ENCODE measurements at regions not wholly inside any gene's neighbourhood (a gene's known extent, or its start where the extent isn't known, plus 50 kb on each side); places are given as distances from the start of the nearest gene placed in this dataset.

DNA sequence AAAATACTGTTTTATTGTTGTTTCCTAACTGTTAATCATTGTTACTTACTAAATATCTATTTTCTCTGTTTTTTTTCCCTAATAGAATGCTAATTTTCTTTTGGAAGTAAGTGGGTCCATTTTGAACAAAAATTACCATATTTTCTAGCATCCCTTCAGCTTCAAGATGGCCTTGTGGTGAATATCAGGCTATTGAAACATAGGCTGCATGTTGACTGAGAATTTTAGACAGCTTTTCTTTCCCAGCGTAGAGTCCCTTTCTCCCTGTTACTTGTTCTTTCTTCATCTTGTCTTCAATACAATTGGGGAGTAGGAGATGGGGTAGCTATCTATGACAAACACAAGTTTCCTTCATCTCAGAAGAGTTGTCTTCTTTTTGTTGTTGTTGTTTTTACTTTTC lies 397.0 kb downstream of the DOK5 start:
- Histone ChIP-seq H3K36me3 (ENCODE audit: insufficient read depth) (peaks cover 27% of the 10 kb centered on the region), H4K20me1 (replicated peaks; ENCODE audit: insufficient read depth) (no peaks in the 10 kb centered on the region), H3K27me3 (ENCODE audit: insufficient read depth) (no peaks in the 10 kb centered on the region), H3K4me2 (no peak overlapping the region), H3K4me1 (ENCODE audit: insufficient read depth) (no peaks in the 10 kb centered on the region), H3K9me2 (ENCODE audit: insufficient read depth) (no peaks in the 10 kb centered on the region), H2AFZ (no peak overlapping the region), H3K4me3 (no peak overlapping the region), H3F3A (replicated peaks; ENCODE audit: low read depth) (no peaks in the 10 kb centered on the region), H3K79me2 (replicated peaks; ENCODE audit: insufficient read depth) (no peaks in the 10 kb centered on the region), H3K27ac (ENCODE audit: low read depth) (no peak overlapping the region)
- Mint-ChIP-seq H3K27ac (no peak overlapping the region), H3K9me3 (peaks cover 87% of the 10 kb centered on the region), H3K4me1 (no peaks in the 10 kb centered on the region), H3K27me3 (ENCODE audit: insufficient read depth, low read depth, poor library complexity) (peaks cover 2% of the 10 kb centered on the region), H3K4me3 (no peak overlapping the region), H3K36me3 (ENCODE audit: low read depth) (peaks cover 23% of the 10 kb centered on the region)
- ATAC-seq (no peak), DNase-seq (ENCODE audit: low spot score) (no peak)
- TF ChIP-seq JUNB (IDR thresholded peaks at IDR 0.05; ENCODE audit: unreplicated experiment) (no peak), EZH2phosphoT487 (IDR thresholded peaks at IDR 0.05; ENCODE audit: unreplicated experiment) (no peak), NANOG (IDR thresholded peaks at IDR 0.05; ENCODE audit: borderline replicate concordance) (no peak), ZNF114 (CRISPR knock-in tag; IDR thresholded peaks at IDR 0.05) (no peak), CREB1 (CRISPR knock-in tag; IDR thresholded peaks at IDR 0.05; ENCODE audit: low read depth) (no peak), EZH2 (IDR thresholded peaks at IDR 0.05; ENCODE audit: low read depth, unreplicated experiment) (no peak), STAT1 (IDR thresholded peaks at IDR 0.05; ENCODE audit: unreplicated experiment) (no peak), REST (IDR thresholded peaks at IDR 0.05; ENCODE audit: unreplicated experiment) (no peak)
- TF ChIP-seq, protein P1, sequence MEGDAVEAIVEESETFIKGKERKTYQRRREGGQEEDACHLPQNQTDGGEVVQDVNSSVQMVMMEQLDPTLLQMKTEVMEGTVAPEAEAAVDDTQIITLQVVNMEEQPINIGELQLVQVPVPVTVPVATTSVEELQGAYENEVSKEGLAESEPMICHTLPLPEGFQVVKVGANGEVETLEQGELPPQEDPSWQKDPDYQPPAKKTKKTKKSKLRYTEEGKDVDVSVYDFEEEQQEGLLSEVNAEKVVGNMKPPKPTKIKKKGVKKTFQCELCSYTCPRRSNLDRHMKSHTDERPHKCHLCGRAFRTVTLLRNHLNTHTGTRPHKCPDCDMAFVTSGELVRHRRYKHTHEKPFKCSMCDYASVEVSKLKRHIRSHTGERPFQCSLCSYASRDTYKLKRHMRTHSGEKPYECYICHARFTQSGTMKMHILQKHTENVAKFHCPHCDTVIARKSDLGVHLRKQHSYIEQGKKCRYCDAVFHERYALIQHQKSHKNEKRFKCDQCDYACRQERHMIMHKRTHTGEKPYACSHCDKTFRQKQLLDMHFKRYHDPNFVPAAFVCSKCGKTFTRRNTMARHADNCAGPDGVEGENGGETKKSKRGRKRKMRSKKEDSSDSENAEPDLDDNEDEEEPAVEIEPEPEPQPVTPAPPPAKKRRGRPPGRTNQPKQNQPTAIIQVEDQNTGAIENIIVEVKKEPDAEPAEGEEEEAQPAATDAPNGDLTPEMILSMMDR (conservative IDR thresholded peaks at IDR 0.05; ENCODE audit: low read depth in 2 of 2), result no peak
- TF ChIP-seq, protein P2, sequence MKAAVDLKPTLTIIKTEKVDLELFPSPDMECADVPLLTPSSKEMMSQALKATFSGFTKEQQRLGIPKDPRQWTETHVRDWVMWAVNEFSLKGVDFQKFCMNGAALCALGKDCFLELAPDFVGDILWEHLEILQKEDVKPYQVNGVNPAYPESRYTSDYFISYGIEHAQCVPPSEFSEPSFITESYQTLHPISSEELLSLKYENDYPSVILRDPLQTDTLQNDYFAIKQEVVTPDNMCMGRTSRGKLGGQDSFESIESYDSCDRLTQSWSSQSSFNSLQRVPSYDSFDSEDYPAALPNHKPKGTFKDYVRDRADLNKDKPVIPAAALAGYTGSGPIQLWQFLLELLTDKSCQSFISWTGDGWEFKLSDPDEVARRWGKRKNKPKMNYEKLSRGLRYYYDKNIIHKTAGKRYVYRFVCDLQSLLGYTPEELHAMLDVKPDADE (IDR thresholded peaks at IDR 0.05), result no peak

- Mint-ChIP-seq H3K36me3 (ENCODE audit: low read depth) (peaks cover 30% of the 10 kb centered on the region), H3K4me1 (no peaks in the 10 kb centered on the region), H3K27ac (no peak overlapping the region), H3K27me3 (ENCODE audit: insufficient read depth, low read depth, poor library complexity) (peaks cover 2% of the 10 kb centered on the region), H3K4me3 (no peak overlapping the region), H3K9me3 (peaks cover 91% of the 10 kb centered on the region)
- Histone ChIP-seq H3K9me2 (ENCODE audit: insufficient read depth) (no peaks in the 10 kb centered on the region), H3K27ac (ENCODE audit: low read depth) (no peak overlapping the region), H3K79me2 (replicated peaks; ENCODE audit: insufficient read depth) (no peaks in the 10 kb centered on the region), H3K4me2 (no peak overlapping the region), H3K4me1 (ENCODE audit: insufficient read depth) (no peaks in the 10 kb centered on the region), H3K4me3 (no peak overlapping the region), H3K27me3 (ENCODE audit: insufficient read depth) (no peaks in the 10 kb centered on the region), H2AFZ (no peak overlapping the region), H3F3A (replicated peaks; ENCODE audit: low read depth) (no peaks in the 10 kb centered on the region), H3K36me3 (ENCODE audit: insufficient read depth) (peaks cover 27% of the 10 kb centered on the region), H4K20me1 (replicated peaks; ENCODE audit: insufficient read depth) (no peaks in the 10 kb centered on the region)
- ATAC-seq (no peak), DNase-seq (ENCODE audit: low spot score) (no peak)
- no peak for TF ChIP-seq CREB1 (CRISPR knock-in tag; IDR thresholded peaks at IDR 0.05; ENCODE audit: low read depth)
- no peak for TF ChIP-seq ZNF462 (CRISPR knock-in tag; IDR thresholded peaks at IDR 0.05)
These were observed 394.4 kb downstream of the DOK5 start for GRCh38 chr20:54869765-54870164.

All from GM23338 (cell line).